Epidermal melanocyte (primary cell): ENCODE measurements at regions not wholly inside any gene's neighbourhood (a gene's known extent, or its start where the extent isn't known, plus 50 kb on each side); places are given as distances from the start of the nearest gene placed in this dataset.

Experiments used
- DNase-seq: peaks from one replicate; pipeline ENCODE4 v3.0.0; 2011; ENCODE audit warnings: low spot score; ENCODE audit not compliant: insufficient read length

DNA sequence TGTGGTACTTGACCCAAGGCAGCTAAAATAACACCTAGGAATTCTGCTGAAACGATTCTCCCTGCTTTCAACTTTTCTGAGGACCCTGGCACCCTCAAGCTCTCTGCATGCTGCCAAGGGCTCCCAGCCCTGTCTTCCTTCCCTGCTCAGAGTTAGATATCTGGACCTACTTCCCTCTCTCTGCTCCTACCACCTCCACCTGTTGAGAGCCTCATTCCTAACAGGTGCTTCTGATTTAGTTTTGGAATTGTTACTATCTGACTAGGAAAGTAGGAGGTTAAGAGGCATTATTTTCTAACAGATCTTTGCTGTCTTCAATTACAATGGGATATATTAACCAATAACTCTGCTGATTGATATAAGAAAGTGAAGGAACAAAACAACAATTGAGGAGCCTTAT, 253.8 kb downstream of the FZD1 start:
- no peak for DNase-seq

DNA sequence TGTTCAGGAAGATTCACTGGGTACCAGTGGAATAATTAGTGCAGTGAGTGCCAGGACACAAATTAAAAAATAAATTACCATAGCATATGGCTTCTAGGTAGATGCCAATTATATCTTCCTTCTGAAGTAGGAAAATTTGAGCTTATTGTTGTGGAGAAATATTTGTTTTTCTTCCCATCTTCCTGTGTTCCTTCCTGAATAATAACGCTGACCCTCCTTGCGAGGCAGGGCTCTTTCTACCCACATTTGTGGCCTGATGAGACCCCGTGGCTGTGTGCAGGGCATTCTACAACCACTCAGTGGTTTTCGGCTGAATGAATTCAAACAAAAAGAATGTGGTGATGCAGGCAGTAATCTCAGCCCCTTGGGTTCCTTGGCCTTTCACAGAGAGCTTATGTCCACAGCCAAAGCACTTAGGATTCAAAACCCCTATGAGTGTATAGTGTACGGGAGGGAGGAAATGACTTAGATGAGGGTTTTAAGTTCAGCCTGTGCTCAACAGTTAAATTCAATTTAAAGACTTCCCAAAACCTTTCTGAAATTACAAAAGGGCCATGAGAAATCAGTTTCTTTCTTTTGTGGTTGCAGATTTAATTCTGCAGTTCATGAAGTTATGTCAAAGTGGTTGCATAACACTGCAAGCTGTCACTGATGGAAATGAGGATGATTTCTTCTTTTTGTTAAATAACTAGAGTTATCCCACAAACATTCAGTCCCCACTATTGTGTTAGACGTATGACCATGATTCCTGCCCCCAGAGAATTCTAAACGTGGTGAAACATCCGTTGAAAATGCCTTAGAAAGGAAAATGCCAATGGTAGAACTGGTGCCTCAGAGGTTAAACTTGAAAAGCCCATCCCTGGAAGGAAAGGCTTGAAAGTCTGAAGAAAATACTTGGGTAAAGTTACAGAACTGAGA, 255.3 kb downstream of the FZD1 start:
- no peak for DNase-seq

GRCh38 chr7:91520645-91521044, 256.4 kb downstream of the FZD1 start:
- no peak for DNase-seq

DNA sequence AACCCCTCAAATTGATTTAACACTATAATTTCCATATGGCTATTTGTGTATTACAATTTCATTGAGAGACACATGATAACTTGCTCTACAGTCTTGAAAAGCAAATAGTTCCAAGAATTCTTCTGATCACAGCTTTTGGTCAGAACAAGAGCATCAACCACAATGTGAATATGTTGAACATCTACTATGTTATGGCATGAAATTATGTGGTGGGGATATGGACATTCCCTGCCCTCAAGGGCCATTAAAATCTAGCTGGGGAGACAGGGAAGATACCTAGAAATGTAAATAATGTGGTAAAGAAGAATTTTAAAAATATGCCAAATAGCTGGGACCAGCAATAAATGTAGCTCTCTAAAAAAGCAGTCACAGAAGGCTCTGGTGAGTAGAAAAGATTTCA, 262.2 kb downstream of the FZD1 start:
- DNase-seq = no peak

DNA sequence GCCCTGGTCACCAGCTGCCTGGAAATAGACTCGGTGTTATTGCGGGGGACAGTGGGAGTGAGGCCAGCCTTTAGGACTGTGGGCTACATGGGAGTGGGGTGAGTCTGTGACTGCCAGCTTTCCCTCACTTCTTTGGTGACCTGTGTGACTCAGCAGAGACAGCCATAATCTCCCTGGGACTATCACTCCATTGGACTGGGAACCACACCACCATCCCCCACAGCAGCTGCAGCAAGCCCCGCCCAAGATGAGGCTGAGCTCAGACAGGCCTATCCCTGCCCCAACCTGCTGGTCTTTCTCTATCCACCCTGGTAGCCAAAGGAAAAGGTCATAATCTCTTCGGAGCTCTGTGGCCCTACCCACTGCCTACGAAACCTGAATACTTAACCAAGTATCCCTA, 263.2 kb downstream of the FZD1 start:
- no peak for DNase-seq

GRCh38 chr7:91533996-91534395, 269.8 kb downstream of the FZD1 start:
- DNase-seq = no peak

GRCh38 chr7:91537260-91538152, 273.3 kb downstream of the FZD1 start:
- DNase-seq = no peak

- DNase-seq = no peak
Measured at GRCh38 chr7:91541641-91542040, 277.4 kb downstream of the FZD1 start.

GRCh38 chr7:91543646-91544045, 279.4 kb downstream of the FZD1 start:
- no peak for DNase-seq

DNA sequence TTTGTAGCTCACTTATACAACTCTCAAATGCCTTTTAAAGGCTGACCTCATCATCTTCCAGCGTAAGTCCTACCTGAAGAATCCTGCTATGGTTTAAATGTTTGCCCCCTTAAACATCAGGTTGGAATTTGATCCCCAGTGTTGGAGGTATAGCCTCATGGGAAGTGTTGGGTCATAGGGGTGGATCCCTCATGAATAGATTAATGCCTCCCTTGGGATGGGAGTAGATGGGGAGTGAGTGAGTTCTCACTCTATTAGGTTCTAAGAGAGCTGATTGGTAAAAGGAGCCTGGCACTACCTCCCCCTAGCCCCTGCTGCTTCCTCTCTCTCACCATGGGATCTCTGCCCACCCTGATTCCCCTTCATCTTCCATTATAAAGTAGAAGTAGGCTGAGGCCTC, 285.6 kb downstream of the FZD1 start:
- no peak for DNase-seq

DNA sequence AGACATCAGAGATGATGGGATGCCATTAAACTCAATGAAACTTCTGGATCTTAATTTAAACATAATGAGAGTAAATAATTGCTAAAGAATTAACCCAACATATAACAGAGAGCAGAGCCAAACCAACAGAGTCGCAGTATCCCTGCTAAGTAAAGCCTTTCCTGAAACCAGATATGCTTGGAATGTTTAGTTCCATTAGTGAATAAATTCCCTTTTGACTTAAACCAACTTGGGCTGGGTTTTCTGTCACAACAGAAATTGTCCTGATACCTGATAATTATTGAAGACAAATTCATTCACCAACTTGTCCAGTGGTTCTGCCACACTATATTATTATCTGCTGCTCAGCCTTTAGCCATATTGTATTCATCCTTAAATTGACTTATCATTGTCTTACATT, 286.7 kb downstream of the FZD1 start:
- no peak for DNase-seq

DNA sequence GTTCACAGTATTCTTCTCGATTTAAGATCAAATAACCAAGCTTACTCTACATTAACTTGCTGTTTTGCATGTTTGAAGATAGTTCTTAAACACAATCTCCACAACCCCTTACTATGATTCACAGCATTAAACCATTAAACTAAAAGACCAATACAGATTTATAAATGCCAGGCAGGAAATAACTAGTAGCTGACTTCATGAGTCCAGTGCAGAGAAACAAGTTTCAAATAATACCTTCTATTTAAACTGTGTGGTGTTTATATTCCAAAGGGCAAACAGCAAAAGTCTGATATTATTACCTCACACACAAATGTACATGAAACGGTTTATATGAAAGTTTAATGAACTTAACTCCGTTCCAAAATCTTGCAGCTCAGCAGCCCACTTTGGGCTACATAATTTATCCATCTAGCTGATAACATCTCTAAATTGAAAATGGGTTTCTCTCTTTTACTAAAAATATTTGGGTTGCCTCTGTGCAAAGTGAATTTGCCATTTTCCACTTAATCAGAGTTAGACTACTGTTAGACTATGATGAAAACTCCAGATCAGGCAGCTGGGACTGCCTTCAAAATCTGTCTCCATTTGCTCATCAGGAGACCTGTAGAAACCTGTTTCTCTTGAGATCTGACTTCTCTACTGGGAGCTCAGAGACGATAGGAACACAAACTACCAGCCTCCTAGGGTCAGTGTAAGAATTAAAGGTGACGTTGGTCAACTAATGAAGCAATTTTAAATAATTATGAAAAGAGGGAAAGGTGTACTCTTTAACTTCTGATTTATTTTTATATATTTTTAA, 287.3 kb downstream of the FZD1 start:
- DNase-seq = no peak

DNA sequence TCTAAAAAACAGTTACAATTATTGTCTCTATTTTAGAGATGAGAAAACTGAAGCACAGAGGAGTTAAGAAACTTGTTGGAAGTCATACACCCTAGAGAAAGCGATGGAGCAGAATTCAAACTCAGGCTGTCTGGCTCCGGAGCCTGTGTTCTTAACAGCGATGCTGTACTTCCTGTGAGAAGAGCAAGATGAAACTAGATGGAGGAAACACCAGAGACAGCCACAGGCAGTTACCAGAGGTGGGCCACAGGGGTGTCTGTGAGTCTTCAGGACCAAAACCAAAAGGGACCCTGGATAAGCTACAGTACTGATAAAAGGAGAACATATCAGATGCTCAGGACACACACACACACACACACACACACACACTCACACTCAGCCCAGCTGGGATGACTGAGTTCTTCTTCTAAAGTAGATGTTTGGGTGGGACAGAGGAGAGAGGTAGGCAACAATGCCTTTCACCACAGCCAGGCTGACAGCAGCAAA, 289.2 kb downstream of the FZD1 start:
- DNase-seq = no peak

- DNase-seq = no peak
Measured at GRCh38 chr7:91554883-91555282, 290.6 kb downstream of the FZD1 start.

DNA sequence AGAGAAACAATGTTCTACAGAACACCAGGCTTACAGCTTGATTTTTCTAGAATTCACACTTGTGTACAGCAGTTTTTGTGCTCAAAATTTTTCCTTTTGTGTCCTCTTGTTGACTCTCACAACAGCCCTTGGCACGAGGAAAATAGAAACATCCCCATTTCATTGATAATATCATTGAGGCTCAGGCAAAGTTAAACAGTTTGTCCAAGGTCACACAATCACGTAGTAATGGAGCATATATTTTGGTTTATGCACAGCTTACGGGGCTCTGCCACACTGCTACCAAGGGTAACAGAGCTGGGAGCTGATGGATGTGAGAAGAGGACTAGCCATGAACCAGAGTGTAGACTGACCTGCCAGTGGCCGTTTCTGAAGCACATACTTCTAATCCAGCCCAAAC, 292.0 kb downstream of the FZD1 start:
- DNase-seq = no peak

DNA sequence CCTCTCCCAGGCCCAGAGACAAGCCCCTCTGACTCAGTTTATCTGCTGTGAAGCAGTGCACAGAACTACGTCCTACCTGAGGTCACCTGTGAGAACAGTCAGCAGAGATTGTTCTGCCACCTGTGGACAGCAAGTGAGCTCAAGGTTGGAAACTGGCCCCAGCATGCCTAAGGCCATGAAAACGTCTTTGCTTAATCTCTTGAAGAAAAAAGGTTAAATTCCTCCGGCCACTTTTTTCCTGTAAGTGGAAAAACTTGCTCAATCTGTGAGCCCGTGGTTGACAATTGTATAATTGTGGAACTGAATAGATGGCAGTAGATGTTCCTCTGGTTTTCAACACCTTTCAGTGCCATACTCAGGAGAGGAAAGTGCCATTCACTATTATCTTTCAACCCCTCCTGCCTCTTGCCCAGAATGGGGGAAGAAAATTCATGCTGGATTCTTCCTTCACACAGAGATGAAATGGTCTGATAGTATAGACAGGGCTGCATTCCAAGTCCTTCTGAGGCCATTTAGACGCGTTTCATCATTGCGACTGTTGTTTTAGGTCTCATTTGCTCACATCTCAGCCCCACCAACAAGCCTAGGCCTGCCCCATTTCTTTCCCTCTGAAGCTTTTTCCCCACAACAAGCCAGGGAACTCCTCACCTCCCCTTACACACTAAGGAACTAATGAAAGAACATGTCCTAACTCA, 292.9 kb downstream of the FZD1 start:
- DNase-seq = no peak

DNA sequence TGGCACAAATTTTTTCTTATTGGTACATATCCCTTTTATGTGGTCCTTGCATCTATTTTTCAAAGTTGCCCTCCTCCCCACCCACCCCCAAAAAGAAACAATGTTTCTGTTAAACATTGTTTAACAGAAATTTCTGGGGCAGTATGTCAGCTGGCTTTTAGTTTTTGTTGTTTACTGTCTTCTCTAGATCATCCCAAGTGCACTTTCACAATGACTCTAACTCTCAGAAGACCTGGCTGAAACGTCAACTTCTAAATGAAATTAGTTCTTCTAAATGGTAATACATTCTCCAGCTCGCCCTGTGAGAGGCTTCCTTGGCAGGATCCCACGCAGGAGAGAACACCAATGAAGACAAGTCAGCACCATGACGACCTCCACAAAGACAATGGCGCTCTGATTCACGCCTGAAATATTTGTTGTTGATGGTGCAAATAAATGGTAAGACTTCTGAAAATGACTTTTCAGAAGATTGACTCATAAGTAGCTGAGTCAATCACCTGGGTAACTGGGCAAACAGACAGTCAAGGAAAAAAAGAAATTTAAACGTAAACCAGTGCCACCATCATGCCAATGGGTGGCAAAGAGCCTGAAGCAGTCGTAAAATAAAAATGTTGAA, 293.7 kb downstream of the FZD1 start:
- no peak for DNase-seq

GRCh38 chr7:91559947-91560346, 295.7 kb downstream of the FZD1 start:
- no peak for DNase-seq

DNA sequence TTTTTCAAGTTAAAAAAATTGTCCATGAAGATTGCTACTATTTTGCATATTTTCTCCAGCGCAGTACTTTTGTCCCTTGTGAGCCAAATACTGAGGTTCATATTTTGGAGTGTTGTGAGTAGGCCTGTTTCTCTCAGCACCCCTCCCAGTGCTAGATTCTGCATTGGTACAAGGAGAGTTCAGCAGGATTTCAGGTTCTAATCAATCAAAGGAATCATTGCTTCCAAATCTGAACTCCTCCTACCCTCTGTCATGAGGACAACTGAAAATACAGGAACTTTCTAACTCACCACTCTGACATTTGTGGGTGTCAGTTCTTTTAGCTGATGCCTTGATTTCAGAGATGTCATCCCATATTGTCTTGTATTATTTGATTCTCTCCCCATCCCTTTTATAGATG, 299.9 kb downstream of the FZD1 start:
- no peak for DNase-seq

- no peak for DNase-seq
Measured at GRCh38 chr7:91564541-91564940, 300.3 kb downstream of the FZD1 start.
